GM18502 (cell line): ENCODE measurements at regions not wholly inside any gene's neighbourhood (a gene's known extent, or its start where the extent isn't known, plus 50 kb on each side); places are given as distances from the start of the nearest gene placed in this dataset.
A peak's percentile ranks its signal among the peaks of the same experiment; 100 is the strongest.

Experiments
- ATAC-seq: cut with Tn5 transposase; IDR thresholded peaks from one replicate; pipeline ENCODE4 v1.9.1; 2021; ENCODE audit warnings: mild to moderate bottlenecking; ENCODE audit not compliant: unreplicated experiment, poor library complexity

- ATAC-seq, result no peak
Measured at GRCh38 chr2:121955426-121955825, 200.0 kb downstream of the TSN start.

- no peak for ATAC-seq
Measured at GRCh38 chr2:121955872-121956271, 200.4 kb downstream of the TSN start.

DNA sequence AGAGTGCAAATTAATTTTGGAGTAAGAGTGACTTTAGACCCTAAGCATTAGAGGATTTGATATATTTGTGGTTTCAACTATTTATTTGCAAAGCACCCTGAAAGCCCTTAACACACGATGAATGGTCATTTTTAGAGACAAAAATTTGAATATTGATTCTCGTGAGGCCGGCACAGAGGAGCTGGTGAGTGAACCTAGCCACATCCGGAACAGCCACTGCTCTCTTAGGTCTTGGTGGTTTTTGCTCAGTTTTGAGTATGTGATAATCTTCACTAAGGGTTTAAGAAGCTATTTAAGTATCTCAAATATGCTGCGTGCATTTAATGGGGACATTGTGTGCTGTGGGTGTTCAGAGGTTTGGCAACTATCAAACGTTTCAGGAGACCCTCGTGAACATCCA lies 204.8 kb downstream of the TSN start:
- no peak for ATAC-seq

GRCh38 chr2:121961761-121962160 lies 206.3 kb downstream of the TSN start:
- ATAC-seq, result no peak

DNA sequence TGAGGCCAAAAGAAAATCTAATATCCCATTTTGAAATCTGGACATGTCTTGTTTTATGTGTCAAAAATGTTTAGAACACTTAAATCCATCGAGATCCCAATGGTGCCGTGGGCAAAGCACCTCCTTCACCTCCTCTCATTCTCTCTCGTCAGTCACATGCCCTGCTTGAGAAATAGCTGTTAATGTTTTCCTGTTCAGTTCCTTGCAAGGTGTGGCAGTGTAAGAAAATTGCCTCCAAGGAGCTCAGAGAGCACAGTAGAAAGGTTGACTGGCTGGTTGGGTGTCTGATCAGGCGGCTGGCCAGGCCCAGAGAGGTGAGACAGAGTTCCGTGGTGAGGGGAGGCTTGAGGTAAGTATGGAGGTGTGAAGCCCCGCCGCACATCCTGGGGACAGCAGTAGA lies 210.2 kb downstream of the TSN start:
- no peak for ATAC-seq

DNA sequence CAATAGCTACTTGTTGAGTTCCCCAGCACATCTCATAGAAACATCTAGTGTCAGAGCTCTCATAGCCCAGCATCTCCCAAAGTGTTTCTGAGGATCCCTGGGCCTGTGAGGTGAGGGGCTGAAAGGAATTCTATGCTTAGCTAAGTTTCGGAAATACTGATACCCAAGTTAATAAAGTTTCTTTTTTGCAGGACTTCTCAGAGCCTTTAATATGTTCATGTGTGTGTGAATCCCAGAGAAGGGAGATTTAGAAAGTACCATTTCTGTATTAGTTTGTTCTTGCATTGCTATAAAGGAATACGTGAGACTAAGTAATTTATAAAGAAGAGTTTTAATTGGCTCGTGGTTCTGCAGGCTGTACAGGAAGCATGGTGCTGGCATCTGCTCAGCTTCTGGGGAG lies 211.2 kb downstream of the TSN start:
- ATAC-seq, result no peak

GRCh38 chr2:121969166-121969565 lies 213.7 kb downstream of the TSN start:
- ATAC-seq, result no peak

DNA sequence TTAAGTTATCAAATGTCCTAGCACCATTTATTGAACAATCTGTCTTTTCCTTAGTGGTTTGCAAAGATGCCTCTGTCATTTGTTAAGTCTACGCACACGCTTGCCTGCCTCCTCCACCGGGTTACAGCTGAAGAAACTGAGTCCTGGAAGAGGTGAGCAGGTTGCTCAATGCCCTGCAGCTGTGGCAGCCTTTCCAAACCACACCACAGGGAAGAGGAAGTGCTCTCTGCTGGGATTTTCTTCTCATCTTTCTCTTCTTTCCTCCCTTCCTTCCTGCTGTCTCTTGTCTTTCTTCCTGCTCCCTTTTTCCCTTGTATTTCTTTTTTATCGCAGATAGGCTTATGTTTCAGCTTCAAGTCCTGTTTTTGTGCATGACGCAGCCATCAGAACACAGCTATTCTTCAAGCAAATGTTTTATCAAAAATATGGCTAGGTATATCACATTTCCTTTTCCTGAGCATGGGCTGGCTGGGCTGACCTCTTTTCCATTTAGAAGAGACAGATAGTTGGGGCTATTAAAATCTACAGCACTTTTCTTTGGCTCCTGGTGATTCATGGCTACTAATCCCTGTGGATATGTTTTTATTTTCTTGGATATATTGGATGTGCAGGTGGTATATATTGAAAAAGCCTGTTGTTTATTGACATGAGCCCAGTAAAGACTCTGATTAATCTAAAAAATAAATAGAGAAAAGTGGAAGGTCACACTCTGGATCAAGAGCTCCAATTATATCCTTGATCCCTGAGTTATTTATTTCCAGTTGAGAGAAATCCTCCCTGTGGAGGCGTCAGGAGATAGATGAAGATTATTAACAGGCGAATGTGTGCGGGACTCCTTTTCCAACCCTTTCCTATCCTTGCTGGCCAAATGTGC lies 214.6 kb downstream of the TSN start:
- ATAC-seq, result no peak

GRCh38 chr2:121972203-121972602 lies 216.8 kb downstream of the TSN start:
- ATAC-seq, result no peak

DNA sequence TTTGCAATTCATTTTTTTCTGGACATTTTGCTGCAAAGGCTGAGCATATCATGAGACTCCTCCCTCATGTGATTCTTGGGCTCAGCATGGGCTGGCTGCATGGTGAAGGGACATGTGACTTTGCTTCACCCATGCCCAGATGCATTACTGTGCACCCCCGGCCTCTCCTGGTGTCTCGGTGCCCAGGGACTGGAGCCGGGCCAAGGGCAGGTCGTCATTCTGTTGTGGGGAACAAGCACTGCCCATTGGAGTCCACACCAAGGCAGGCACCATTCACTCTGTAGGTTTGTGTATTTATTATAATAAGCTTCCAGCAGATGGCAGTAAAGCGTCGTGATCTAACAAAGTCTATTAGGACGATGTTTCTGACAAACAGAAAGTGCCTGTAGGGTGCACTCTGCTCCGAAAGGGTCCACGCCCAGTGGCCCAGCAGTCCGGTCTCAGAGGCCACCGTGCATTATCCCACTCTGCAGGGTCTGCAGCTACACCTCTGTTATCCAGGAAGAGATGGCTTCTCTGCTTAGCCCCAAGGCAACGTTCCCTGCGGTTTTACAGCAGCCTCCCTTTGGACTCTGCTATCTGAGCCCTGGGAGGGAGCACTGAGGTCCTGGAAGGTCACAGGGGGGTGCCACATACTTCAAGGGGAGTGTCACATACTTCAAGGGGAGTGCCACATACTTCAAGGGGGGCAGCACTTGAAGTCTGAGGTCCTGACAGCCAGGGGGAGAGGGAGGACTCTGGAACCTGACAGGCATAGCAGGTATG lies 219.6 kb downstream of the TSN start:
- peak; percentile 96 for ATAC-seq

DNA sequence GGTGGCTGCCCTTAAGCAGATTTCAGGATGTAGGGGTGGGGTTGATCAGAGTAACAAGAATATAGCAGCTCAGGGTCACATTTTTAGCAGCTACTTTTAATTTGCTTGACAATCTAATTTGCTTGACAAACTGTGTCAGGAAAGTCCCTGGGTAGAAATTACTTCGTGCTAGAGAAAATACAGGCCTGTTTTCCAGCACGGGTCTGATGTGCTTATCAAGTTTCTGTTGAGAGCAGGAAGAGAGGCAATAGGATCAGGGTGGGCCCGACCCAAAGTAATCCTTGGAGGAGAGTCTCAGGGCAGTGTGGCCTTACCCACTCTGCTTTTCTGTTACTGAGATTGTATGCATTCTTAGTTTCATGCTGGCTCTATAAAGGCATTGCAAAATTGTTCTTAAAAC lies 221.5 kb downstream of the TSN start:
- ATAC-seq, result no peak

- ATAC-seq, result no peak
Measured at GRCh38 chr2:121977326-121977725, 221.9 kb downstream of the TSN start.

DNA sequence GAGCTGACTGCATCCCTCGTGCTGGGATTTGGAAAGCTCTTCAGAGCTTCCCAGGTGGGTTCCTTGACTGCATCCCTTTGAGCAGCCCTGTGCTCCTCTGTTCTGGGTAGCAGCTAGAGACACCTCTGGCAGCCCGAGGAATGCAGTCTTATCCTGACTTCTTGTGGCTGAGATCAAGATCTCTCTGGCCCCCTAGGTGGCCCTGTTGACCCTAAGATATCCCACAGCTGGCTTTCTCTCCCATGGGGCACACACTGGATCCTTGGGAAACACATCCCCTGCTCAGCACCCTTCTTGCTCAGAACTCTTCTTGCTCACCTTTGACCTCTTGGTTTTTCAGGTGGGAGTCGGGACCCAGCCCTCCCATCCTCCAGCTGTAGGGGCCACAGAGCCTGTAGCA lies 237.2 kb downstream of the TSN start:
- no peak for ATAC-seq

GRCh38 chr2:121993682-121994081 lies 238.2 kb downstream of the TSN start:
- no peak for ATAC-seq

GRCh38 chr2:121994238-121995206 lies 239.1 kb downstream of the TSN start:
- peak; percentile 65 for ATAC-seq

DNA sequence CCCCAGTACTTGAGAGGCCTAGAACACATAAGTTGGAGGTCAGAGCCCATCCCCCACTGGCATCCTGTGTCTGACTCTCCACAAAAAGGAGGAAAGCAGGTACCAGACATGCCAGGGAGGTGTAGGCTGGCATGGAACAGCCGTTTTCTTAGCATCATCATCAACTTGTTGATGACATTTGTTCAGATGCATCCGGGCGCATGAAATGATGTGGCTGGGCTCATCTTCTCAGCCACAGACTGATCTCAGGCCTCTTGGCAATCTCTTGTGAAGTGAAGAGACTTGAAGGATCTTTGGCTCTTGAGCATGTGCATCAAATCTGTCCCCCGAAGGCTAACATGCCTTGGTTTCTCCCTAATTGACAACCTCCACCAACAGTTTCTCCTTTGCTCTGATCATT lies 243.3 kb downstream of the TSN start:
- ATAC-seq, result no peak

- ATAC-seq, result no peak
Measured at GRCh38 chr2:121999264-121999663, 243.8 kb downstream of the TSN start.

DNA sequence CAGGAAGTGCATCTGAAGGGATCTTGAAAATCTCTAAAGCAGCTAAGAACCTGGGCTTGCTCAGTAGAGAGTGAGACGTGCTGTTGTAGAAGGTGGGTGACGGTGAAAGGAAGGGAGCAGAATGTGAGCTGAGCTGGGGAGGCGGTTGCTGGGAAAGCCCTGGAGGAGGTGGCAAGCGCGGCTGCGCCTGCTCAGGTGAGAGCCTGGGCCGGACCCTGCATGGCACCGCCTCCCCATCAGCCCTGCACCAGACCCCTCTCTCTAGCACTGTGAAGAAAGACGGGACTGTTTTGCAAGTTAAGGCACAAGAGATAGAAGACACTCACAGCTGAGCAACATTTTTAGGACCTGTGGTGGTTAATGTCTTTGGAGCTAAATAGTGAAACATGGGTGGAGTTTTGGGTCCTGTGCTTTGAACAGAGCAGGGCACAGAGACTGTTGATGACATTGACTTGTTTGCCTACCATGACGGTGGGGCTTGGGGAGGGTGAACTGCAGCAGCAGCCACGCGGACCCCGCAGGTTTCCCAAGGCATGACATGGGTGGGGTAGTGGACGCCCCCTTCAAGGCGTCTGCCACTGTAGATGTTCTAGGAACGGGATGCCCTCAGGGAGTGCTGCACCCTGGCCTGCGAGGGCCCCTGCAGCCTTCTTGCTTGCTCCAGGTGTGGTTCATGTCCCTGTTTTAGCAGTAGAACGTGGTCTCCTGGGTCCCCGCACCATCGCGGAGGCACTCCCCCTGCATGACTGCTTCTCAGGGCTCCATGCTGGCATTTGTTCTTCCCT lies 245.3 kb downstream of the TSN start:
- no peak for ATAC-seq

DNA sequence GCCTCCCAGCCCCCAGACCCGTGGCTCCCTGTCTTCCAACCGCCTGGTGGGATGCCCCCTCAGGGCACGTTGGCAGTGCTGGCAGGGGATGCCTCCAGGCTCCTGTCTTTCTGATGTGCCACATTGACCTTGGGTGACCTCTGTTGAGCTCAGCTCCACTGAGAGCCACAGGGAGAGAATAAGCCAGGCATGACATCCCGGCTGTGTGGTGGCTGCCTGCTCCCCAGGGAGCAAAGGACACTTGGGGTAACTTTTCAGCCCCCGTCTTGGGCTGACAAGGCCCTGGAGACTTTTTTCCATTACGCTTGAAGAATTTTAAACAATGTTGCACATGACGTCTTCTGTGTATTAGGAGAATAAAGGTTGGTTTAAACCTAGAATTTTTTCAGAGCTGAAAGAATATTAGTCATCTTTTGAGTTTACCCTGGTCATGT lies 246.0 kb downstream of the TSN start:
- no peak for ATAC-seq
